Ishikawa (cell line): ENCODE measurements at regions not wholly inside any gene's neighbourhood (a gene's known extent, or its start where the extent isn't known, plus 50 kb on each side); places are given as distances from the start of the nearest gene placed in this dataset.

Experiments used
- CEBPB ChIP-seq: IDR thresholded peaks from 2 replicates; pipeline ENCODE4 v1.6.1; 2012
- CREB1 ChIP-seq: IDR thresholded peaks from 2 replicates; pipeline ENCODE4 v1.6.1; 2012; ENCODE audit warnings: low read depth
- EGR1 ChIP-seq: IDR thresholded peaks from 2 replicates; pipeline ENCODE4 v1.6.1; 2012
- EP300 ChIP-seq: IDR thresholded peaks from 2 replicates; pipeline ENCODE4 v1.6.1; 2012; ENCODE audit warnings: borderline replicate concordance
- FOXM1 ChIP-seq: IDR thresholded peaks from 2 replicates; pipeline ENCODE4 v1.6.1; 2012; ENCODE audit warnings: low read depth, borderline replicate concordance
- NFIC ChIP-seq: IDR thresholded peaks from 2 replicates; pipeline ENCODE4 v1.6.1; 2012
- RAD21 ChIP-seq: IDR thresholded peaks from 2 replicates; pipeline ENCODE4 v1.6.1; 2012; ENCODE audit warnings: low read depth
- TAF1 ChIP-seq: IDR thresholded peaks from 2 replicates; pipeline ENCODE4 v1.6.1; 2012; ENCODE audit warnings: low read depth, mild to moderate bottlenecking
- TCF12 ChIP-seq: IDR thresholded peaks from 2 replicates; pipeline ENCODE4 v1.6.1; 2012; ENCODE audit warnings: low read depth
- TEAD4 ChIP-seq: IDR thresholded peaks from 2 replicates; pipeline ENCODE4 v1.6.1; 2012
- YY1 ChIP-seq: IDR thresholded peaks from 2 replicates; pipeline ENCODE4 v1.6.1; 2012; ENCODE audit warnings: low read depth
- ZBTB7A ChIP-seq: IDR thresholded peaks from 2 replicates; pipeline ENCODE4 v1.6.1; 2012; ENCODE audit warnings: low read depth
- TF ChIP-seq, protein P1 (sequence below): IDR thresholded peaks from 2 replicates; pipeline ENCODE4 v1.6.1; 2012
- TF ChIP-seq, protein P2 (sequence below): IDR thresholded peaks from 2 replicates; pipeline ENCODE4 v1.6.1; 2012; ENCODE audit warnings: low read depth, mild to moderate bottlenecking
- TF ChIP-seq, protein P3 (sequence below): IDR thresholded peaks from 2 replicates; pipeline ENCODE4 v1.6.1; 2012

DNA sequence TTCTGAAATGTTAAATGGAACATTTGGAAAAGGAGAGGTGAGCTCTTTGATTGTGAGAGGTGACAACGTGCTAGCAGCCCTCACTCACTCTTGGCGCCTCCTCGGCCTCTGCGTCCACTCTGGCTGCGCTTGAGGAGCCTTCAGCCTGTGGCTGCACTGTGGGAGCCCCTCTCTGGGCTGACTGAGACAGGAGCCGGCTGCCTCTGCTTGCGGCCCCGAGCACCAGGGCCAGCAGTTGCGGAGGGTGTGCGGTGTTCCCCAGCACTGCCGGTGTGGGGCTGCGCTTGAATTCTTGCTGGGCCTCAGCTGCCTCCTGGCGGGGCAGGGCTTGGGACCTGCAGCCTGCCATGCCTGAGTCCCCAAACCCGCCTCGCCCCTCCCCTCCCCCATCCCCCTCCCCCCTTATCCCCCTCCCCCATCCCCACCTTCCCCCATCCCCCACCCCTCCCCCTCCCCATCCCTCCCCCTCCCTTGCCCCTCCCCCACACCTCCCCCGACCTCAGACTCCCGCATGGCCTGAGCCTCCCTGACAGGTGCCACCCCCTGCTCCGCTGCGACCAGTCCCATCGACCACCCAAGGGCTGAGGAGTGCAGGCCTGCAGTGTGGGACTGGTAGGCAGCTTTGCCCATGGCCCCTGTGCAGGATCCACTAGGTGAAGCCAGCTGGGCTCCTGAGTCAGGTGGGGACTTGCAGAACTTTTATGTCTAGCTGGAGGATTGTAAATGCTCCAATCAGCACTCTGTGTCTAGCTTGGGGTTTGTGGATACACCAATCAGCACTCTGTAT is 411.0 kb downstream of the OLFM4 start:
- TF ChIP-seq, protein P1, sequence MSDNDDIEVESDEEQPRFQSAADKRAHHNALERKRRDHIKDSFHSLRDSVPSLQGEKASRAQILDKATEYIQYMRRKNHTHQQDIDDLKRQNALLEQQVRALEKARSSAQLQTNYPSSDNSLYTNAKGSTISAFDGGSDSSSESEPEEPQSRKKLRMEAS = no peak
- TF ChIP-seq YY1 (no peak), RAD21 (no peak), EGR1 (no peak)
- TF ChIP-seq, protein P2, sequence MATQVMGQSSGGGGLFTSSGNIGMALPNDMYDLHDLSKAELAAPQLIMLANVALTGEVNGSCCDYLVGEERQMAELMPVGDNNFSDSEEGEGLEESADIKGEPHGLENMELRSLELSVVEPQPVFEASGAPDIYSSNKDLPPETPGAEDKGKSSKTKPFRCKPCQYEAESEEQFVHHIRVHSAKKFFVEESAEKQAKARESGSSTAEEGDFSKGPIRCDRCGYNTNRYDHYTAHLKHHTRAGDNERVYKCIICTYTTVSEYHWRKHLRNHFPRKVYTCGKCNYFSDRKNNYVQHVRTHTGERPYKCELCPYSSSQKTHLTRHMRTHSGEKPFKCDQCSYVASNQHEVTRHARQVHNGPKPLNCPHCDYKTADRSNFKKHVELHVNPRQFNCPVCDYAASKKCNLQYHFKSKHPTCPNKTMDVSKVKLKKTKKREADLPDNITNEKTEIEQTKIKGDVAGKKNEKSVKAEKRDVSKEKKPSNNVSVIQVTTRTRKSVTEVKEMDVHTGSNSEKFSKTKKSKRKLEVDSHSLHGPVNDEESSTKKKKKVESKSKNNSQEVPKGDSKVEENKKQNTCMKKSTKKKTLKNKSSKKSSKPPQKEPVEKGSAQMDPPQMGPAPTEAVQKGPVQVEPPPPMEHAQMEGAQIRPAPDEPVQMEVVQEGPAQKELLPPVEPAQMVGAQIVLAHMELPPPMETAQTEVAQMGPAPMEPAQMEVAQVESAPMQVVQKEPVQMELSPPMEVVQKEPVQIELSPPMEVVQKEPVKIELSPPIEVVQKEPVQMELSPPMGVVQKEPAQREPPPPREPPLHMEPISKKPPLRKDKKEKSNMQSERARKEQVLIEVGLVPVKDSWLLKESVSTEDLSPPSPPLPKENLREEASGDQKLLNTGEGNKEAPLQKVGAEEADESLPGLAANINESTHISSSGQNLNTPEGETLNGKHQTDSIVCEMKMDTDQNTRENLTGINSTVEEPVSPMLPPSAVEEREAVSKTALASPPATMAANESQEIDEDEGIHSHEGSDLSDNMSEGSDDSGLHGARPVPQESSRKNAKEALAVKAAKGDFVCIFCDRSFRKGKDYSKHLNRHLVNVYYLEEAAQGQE = no peak

DNA sequence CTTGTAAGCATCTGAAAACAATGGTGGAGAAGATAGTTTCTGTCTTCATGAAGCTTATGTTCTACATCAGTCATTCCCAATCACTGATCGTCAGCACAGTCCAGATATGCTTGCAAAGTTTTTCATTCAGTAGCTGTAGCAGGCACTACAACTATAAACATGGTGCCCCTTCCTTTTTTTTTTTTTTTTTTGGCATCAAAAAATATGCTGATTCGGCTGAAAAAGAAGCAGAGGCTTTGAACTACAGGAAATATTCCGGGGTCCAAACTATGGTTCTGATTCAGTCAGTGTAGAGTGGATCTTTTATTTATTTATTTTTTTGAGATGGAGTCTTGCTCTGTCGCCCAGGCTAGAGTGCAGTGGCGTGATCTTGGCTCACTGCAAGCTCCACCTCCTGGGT is 414.4 kb downstream of the OLFM4 start:
- TF ChIP-seq CREB1 (no peak), TCF12 (no peak)

DNA sequence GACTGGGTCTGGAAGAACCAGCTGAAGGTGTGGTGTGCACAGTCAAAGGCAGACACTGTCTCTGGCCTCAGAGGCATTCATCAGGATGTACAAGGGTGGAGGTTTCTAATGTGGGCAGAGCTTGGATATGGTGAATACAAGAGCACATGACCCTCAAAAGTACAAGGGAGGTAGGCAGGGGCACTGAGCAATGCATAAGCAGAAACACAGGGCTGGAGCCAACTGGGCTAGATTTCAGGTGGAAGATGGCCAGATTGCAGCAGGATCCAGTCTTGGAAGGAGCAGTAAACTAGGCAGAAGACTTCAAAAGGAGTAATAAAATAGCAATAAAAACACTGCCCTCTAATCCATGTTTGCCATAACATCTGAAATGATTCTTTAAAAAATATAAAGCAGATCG is 417.1 kb downstream of the OLFM4 start:
- no peak for TF ChIP-seq TCF12
- no peak for TF ChIP-seq TAF1

DNA sequence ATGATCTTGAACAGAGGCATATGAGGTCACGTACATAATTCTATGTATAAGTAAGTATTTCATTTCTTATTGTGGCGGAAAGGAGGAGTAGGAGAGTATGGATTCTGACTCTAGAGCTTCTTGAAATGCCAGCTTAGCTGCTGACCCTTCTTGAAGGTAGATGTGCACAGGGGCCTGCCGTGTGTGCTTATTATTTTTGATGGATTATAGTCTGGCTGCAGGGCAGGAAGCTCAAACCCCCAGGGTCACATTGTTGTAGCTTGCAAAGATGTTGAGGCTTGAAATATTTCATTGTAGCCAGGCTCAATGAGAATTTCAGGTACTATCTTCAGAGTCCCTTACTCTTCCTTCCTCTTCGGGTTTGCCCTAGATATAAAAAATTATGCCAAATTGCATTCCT is 418.8 kb downstream of the OLFM4 start:
- TF ChIP-seq ZBTB7A (no peak), CEBPB (no peak)
- TF ChIP-seq, protein P1 = no peak
- TF ChIP-seq, protein P3, sequence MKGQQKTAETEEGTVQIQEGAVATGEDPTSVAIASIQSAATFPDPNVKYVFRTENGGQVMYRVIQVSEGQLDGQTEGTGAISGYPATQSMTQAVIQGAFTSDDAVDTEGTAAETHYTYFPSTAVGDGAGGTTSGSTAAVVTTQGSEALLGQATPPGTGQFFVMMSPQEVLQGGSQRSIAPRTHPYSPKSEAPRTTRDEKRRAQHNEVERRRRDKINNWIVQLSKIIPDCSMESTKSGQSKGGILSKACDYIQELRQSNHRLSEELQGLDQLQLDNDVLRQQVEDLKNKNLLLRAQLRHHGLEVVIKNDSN = no peak

DNA sequence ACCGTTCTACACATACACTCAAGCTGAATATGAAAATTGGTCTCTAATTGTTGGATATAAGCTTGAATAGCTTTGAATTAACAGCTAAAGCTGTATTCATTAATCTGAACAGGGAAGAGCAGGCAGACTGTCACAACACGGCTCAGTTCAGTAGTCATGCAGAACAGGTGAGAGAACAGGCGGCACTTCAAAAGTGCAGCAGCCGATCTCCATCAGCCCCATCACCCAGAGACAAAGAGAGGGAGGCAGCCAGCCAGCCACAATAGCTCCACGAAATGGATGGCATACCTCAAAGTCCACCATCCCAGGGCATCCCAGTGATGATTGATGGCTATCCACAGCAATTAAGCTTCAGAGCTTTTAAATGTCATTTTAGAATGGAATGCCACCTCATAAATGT is 419.2 kb downstream of the OLFM4 start:
- TF ChIP-seq, protein P2 = no peak
- TF ChIP-seq NFIC = no peak
- TF ChIP-seq FOXM1 = no peak
- TF ChIP-seq TAF1 = no peak
- no peak for TF ChIP-seq TEAD4

DNA sequence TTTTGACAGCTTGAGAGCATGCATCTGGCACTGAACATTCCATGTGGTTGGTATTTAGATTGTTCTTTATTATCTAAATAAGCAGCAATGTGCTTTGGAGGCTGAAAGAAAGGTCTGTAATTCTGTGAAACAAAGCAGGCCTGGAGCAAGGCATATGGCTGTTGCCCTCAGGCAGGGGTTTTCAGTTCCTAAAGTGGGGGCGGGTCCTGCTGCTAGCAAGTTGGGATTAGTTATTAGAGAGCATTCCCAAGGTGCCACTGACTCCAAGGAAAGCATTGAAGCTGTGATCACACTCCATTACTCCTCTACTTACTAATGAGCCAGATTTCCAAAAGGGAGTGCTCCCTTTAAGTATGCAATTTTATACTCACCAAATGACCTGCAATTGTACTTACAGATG is 432.2 kb downstream of the OLFM4 start:
- TF ChIP-seq CEBPB (no peak), TEAD4 (no peak), EGR1 (no peak)
- TF ChIP-seq, protein P1 = no peak

DNA sequence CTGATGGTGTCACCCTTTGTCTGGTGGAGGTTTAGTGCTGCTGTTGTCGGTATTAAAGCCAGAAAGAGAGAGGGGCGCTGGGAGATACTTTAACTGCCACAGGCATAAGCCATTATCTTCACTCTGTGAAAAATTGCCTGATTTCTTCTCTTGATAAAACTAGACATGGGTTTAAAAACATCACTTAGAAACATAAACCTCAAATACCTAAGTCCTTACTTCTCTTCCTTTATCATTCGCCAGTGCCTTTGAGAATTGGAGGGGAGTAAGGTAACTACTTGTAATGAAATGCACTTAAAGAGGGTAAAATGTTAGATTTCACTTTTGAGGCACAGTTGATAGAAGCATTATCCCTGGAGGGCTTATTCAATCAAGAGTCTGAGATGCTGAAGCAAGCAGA is 434.5 kb downstream of the OLFM4 start:
- TF ChIP-seq EGR1 (no peak), YY1 (no peak), FOXM1 (no peak), CEBPB (no peak), ZBTB7A (no peak), TAF1 (no peak), TEAD4 (no peak), RAD21 (no peak), TCF12 (no peak), NFIC (no peak), CREB1 (no peak), EP300 (no peak)
- TF ChIP-seq, protein P1 = no peak
- TF ChIP-seq, protein P2 = no peak
- TF ChIP-seq, protein P3 = no peak
